Tibial nerve (tissue), 4 donors: ENCODE measurements at regions not wholly inside any gene's neighbourhood (a gene's known extent, or its start where the extent isn't known, plus 50 kb on each side); places are given as distances from the start of the nearest gene placed in this dataset.

Experiments used
- DNase-seq, 2 donors: peaks; one replicate each; pipeline ENCODE4 v3.0.0-alpha.2; 2019; ENCODE audit warnings: low spot score in 2 of 2
- H3K27ac ChIP-seq, 4 donors: fragments of 200-600 bp; sonication (generic) in 3 of 4; one replicate each; pipeline ENCODE4 v1.5.1; 2017 to 2019; ENCODE audit warnings: mild to moderate bottlenecking in 1 of 4
- H3K27me3 ChIP-seq, 2 donors: fragments of 200-600 bp; sonication (generic) in 1 of 2; one replicate each; pipeline versions ENCODE4 v1.5.1 to v1.6.0; 2017 to 2019
- H3K36me3 ChIP-seq, 3 donors: fragments of 200-600 bp; sonication (generic); one replicate each; pipeline ENCODE4 v1.5.1; 2018 to 2019
- H3K4me1 ChIP-seq, 4 donors: fragments of 200-600 bp; sonication (generic) in 3 of 4; one replicate each; pipeline ENCODE4 v1.5.1; 2017 to 2019
- H3K4me3 ChIP-seq, 4 donors: fragments of 200-600 bp; sonication (generic) in 3 of 4; one replicate each; pipeline ENCODE4 v1.5.1; 2017 to 2019; ENCODE audit warnings: mild to moderate bottlenecking in 1 of 4, moderate library complexity in 1 of 4
- H3K9me3 ChIP-seq, 4 donors: fragments of 200-600 bp; sonication (generic) in 3 of 4; one replicate each; pipeline ENCODE4 v1.5.1; 2017 to 2019
- EP300 ChIP-seq, 2 donors: sonication (generic); formaldehyde crosslinking; IDR thresholded peaks; one replicate each; pipeline ENCODE4 v1.6.1; 2017; ENCODE audit warnings: antibody characterized with exemption in 2 of 2, mild to moderate bottlenecking in 1 of 2
- POLR2A ChIP-seq, 2 donors: fragments of 450-650 bp; IDR thresholded peaks; one replicate each; pipeline ENCODE4 v1.6.1; 2017; ENCODE audit warnings: antibody characterized with exemption in 2 of 2, mild to moderate bottlenecking in 2 of 2, moderate library complexity in 2 of 2
- WGBS, 2 donors: methylation state at CpG; one replicate each; pipeline ENCODE4 v1.1.5; 2018; 5-methylcytosine and 5-hydroxymethylcytosine counted together
- TF ChIP-seq, protein P1 (sequence below), 5 experiments: fragments of 200-600 bp in 3 of 5; fragments of 450-650 bp in 2 of 5; sonication (generic) in 3 of 5; IDR thresholded peaks; one replicate each; pipeline ENCODE4 v1.5.1; 2016 to 2019; ENCODE audit warnings: antibody characterized with exemption in 5 of 5, mild to moderate bottlenecking in 3 of 5, moderate library complexity in 2 of 5

DNA sequence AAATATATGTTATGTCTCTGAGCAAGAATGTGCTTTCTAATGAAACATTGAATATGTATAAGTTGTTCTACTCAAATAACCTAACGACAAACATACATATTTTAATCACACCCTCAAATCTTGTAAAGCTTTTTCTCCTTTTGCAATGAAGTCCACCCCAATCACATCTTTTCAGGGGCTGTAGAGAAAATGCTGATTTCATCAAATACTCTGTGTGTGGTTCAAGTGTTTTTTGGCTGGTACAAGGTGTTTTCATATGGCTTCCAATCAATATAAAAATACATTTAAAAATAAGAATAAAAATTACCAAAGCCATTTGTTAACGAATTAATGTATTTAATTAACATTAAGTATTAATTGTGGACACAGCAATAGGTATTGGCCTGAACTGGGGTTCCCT is 57.2 kb upstream of the TMEM196 start:
- Histone ChIP-seq H3K27ac (no peak overlapping the region), H3K4me1 (no peaks in the 10 kb centered on the region), H3K27me3 (no peaks in the 10 kb centered on the region), H3K4me3 (no peak overlapping the region), H3K9me3 (no peaks in the 10 kb centered on the region), H3K36me3 (no peaks in the 10 kb centered on the region)
- no peak for DNase-seq
- 71 to 81% methylated on average over 2 of the region's 2 CpGs for WGBS, 2 donors
- TF ChIP-seq POLR2A (IDR thresholded peaks at IDR 0.05), result no peak
- TF ChIP-seq EP300 (IDR thresholded peaks at IDR 0.05), result no peak
- TF ChIP-seq, protein P1, sequence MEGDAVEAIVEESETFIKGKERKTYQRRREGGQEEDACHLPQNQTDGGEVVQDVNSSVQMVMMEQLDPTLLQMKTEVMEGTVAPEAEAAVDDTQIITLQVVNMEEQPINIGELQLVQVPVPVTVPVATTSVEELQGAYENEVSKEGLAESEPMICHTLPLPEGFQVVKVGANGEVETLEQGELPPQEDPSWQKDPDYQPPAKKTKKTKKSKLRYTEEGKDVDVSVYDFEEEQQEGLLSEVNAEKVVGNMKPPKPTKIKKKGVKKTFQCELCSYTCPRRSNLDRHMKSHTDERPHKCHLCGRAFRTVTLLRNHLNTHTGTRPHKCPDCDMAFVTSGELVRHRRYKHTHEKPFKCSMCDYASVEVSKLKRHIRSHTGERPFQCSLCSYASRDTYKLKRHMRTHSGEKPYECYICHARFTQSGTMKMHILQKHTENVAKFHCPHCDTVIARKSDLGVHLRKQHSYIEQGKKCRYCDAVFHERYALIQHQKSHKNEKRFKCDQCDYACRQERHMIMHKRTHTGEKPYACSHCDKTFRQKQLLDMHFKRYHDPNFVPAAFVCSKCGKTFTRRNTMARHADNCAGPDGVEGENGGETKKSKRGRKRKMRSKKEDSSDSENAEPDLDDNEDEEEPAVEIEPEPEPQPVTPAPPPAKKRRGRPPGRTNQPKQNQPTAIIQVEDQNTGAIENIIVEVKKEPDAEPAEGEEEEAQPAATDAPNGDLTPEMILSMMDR (IDR thresholded peaks at IDR 0.05), result no peak
